ENCODE measurements at regions not wholly inside any gene's neighbourhood (a gene's known extent, or its start where the extent isn't known, plus 50 kb on each side); places are given as distances from the start of the nearest gene placed in this dataset.

DNA sequence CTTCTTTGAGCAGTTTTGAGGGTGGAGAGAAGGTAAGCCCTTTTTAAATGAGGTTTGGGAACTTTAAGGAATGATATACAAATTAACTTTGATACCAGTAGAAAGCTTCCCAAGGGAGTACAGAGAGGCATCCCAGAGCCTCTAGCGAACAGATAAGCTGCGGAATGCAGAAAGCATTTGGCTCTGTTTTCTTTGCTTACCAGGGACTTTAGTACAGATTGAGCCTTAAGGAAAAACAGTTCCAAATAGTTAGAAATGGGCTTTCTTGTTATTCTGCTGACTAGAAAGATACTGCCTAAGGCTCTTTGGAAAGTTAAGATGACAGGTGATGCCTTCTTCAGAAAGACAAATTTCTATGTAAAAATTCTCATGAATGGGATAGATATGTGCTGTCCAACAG, 261.7 kb upstream of the FOXN3 start:
- no peak for DNase-seq
- H3K4me1 ChIP-seq: peaks cover 4% of the 10 kb centered on the region
- H3K36me3 ChIP-seq (ENCODE audit: low read depth, missing control alignments): no peaks in the 10 kb centered on the region
- intact Hi-C loops (cut with DNase I; ENCODE audit: low total_unique reads): no loop called here
- 37 to 38% methylated on average over 2 of the region's 2 CpGs for WGBS, 2 donors
- H3K27ac ChIP-seq: no peak overlapping the region
- no peaks in the 10 kb centered on the region for H3K9me3 ChIP-seq
- TF ChIP-seq, protein P1, sequence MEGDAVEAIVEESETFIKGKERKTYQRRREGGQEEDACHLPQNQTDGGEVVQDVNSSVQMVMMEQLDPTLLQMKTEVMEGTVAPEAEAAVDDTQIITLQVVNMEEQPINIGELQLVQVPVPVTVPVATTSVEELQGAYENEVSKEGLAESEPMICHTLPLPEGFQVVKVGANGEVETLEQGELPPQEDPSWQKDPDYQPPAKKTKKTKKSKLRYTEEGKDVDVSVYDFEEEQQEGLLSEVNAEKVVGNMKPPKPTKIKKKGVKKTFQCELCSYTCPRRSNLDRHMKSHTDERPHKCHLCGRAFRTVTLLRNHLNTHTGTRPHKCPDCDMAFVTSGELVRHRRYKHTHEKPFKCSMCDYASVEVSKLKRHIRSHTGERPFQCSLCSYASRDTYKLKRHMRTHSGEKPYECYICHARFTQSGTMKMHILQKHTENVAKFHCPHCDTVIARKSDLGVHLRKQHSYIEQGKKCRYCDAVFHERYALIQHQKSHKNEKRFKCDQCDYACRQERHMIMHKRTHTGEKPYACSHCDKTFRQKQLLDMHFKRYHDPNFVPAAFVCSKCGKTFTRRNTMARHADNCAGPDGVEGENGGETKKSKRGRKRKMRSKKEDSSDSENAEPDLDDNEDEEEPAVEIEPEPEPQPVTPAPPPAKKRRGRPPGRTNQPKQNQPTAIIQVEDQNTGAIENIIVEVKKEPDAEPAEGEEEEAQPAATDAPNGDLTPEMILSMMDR (IDR thresholded peaks at IDR 0.05): no peak
- TF ChIP-seq POLR2A (IDR thresholded peaks at IDR 0.05): no peak
- no peaks in the 10 kb centered on the region for H3K27me3 ChIP-seq
- no peak overlapping the region for H3K4me3 ChIP-seq

DNA sequence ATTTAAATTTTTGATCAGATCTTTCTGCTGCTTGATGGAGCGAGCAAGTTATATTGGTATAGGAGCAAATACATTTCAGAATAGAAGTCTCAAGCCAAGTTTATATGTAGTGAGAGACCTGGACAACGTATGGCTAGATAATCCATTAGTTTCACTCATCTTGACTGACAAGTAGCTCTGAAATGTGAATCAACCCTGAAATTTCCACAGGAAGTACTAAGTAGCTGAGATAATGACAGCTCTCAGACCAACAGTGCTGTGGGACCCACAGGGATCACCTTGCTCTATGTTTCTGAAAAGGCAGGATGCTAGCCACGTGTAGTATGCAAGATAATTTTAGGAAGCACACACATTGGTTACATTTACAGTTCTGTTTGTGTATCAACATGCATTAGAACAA, 258.6 kb upstream of the FOXN3 start:
- TF ChIP-seq, protein P1 (IDR thresholded peaks at IDR 0.05): no peak
- no peak for TF ChIP-seq POLR2A (IDR thresholded peaks at IDR 0.05)
- no peak for DNase-seq
- Histone ChIP-seq H3K4me3 (no peak overlapping the region), H3K27ac (no peak overlapping the region), H3K36me3 (ENCODE audit: low read depth, missing control alignments) (no peaks in the 10 kb centered on the region), H3K9me3 (no peaks in the 10 kb centered on the region), H3K4me1 (peaks cover 4% of the 10 kb centered on the region), H3K27me3 (no peaks in the 10 kb centered on the region)
- intact Hi-C loops (cut with DNase I; ENCODE audit: low total_unique reads): no loop called here
- 75 to 79% methylated on average over 3 of the region's 3 CpGs for WGBS, 2 donors

DNA sequence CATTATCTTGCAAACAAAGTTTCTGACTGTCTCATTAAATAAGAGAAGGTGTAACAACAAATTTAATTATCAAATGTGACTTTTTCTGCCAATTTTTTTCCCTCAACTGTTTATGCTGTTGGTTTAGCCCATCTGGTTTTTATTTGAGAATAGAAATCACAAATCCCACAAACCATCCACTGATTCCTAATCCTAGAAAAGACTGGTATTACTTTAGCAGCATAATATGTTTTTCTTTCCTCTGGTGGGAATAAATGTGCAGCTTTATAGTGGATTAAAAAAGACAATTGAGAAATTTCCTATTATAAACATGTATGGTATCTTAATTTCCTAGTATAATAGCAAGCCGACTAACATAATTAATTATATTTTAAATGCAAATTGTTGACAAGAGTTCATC, 257.9 kb upstream of the FOXN3 start:
- Histone ChIP-seq H3K27ac (no peak overlapping the region), H3K4me3 (no peak overlapping the region), H3K9me3 (no peaks in the 10 kb centered on the region), H3K4me1 (peaks cover 4% of the 10 kb centered on the region), H3K36me3 (ENCODE audit: low read depth, missing control alignments) (no peaks in the 10 kb centered on the region), H3K27me3 (no peaks in the 10 kb centered on the region)
- WGBS, 2 donors: 55 to 75% methylated on average over 1 of the region's 1 CpG
- DNase-seq: no peak
- intact Hi-C loops (cut with DNase I; ENCODE audit: low total_unique reads): no loop called here
- TF ChIP-seq, protein P1 (IDR thresholded peaks at IDR 0.05): no peak
- TF ChIP-seq POLR2A (IDR thresholded peaks at IDR 0.05): no peak

DNA sequence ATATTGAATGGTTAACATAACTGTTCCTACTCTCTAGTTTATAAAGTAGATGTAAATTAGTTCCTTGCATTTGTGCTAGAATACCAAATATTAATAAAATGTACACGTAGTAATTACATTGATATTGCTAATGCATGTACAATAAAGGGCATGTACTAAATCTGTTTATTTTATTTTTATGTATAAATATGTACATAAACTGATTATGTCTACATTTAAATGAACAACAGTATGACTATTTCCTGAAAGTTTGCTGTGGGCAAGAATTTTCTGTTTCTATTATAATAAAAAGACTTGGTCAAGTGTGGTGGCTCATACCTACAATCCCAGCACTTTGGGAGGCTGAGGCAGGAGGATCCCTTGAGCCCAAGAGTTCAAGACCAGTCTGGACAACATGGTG, 257.2 kb upstream of the FOXN3 start:
- WGBS, 2 donors: 92 to 96% methylated on average over 1 of the region's 1 CpG
- DNase-seq: no peak
- Histone ChIP-seq H3K4me3 (no peak overlapping the region), H3K27me3 (no peaks in the 10 kb centered on the region), H3K27ac (no peak overlapping the region), H3K36me3 (ENCODE audit: low read depth, missing control alignments) (no peaks in the 10 kb centered on the region), H3K9me3 (no peaks in the 10 kb centered on the region), H3K4me1 (peaks cover 4% of the 10 kb centered on the region)
- no peak for TF ChIP-seq POLR2A (IDR thresholded peaks at IDR 0.05)
- TF ChIP-seq, protein P1 (IDR thresholded peaks at IDR 0.05): no peak
- intact Hi-C loops (cut with DNase I; ENCODE audit: low total_unique reads): no loop called here

DNA sequence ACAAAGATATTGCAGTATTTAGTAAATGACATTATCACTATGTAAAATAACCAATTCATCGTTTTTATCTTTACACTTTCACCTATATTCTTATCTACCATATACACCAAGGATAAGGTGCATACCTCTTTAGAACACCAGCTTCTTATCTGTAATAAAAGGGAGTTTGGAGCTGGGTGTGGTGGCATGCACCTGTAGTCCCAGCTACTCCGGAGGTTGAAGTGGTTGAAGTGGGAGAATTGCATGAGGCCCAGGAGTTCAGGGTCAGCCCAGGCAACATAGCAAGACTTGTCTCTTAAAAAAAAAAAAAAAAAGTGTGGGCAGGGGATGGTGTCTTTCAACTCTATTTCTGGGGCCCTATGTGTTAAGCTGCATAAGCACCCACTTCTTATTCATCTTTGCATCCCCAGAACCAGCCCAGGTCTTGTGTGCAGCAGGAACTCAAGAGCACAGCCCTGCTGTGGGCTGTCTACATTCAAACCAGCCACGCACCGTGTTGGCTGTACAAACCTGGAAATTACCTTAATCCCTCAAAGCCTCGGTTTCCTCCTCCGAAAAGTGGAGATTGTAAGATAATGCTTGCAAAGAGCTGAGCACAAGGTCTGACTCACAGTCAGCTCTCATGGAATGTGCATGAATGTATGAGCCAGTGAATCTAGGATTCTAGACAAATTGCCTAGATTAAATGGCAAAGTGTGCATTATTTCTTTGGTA, 256.6 kb upstream of the FOXN3 start:
- no peak overlapping the region for H3K4me3 ChIP-seq
- TF ChIP-seq POLR2A (IDR thresholded peaks at IDR 0.05): no peak
- TF ChIP-seq, protein P1 (IDR thresholded peaks at IDR 0.05): no peak
- H3K27me3 ChIP-seq: no peaks in the 10 kb centered on the region
- 88% methylated on average over 6 of the region's 6 CpGs for WGBS, 2 donors
- no peaks in the 10 kb centered on the region for H3K9me3 ChIP-seq
- no peaks in the 10 kb centered on the region for H3K4me1 ChIP-seq
- H3K27ac ChIP-seq: no peak overlapping the region
- no peak for DNase-seq
- intact Hi-C loops (cut with DNase I; ENCODE audit: low total_unique reads): no loop called here
- no peaks in the 10 kb centered on the region for H3K36me3 ChIP-seq (ENCODE audit: low read depth, missing control alignments)
